GM18951 (cell line): ENCODE measurements at regions not wholly inside any gene's neighbourhood (a gene's known extent, or its start where the extent isn't known, plus 50 kb on each side); places are given as distances from the start of the nearest gene placed in this dataset.
"Not testable (repeated sequence)": the region's sequence is repeated elsewhere in the genome, so short reads cannot be mapped to it uniquely, and the experiment has no call there.

Source experiments
- POLR2A ChIP-seq: IDR thresholded peaks from 4 replicates; pipeline ENCODE4 v1.6.1; 2011; ENCODE audit warnings: mild to moderate bottlenecking; ENCODE audit not compliant: insufficient read length, insufficient read depth; ENCODE audit errors: extremely low read depth
- in situ Hi-C: fragments of 300-500 bp; cut with MboI; formaldehyde crosslinking; loops from one replicate; pipeline ENCODE4 v1.12.0; 2022; ENCODE audit warnings: low sequenced_read_pairs, mixed read lengths, inconsistent platforms; ENCODE audit not compliant: unreplicated experiment

GRCh38 chr12:89878327-89878726, 169.7 kb upstream of the ATP2B1 start:
- no peak for TF ChIP-seq POLR2A
- in situ Hi-C loops = no loop called here

DNA sequence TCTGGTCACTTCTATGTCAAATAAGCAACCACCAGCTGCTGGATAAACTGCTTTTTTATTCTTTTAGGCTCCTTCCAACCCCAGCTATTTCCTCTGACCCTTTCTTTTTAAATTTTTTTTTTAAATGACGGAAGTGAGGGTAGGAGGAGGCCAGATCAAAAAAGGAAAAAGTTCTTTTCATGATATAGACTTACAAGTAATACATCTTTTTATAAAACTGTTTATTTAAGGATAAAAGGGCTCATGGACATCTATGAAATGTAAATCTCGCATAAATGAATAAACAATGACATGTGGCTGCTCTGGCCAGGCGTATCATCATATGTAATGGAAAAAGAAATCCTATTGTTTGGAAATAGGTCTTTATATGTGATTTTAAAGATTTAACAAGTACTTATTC, 169.0 kb upstream of the ATP2B1 start:
- in situ Hi-C loops = no loop called here
- no peak for TF ChIP-seq POLR2A

DNA sequence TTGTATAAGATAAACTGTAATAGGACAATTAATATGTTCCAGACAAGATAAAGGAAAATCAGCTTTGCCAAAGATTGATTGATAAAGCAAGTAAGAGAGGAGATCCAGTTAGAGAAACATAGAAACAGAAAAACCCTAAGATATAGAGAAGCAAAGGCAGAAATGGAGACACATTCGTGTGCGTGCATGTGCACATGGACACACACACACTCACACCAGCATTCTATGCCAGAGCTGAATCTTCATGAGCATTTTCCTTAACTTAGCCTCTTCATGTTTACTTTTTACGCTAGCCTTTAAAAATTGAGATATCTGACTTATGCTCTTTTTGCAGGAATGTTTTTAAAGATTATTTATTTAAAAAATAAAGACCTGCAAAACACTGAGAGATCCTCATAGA, 168.5 kb upstream of the ATP2B1 start:
- in situ Hi-C loops = no loop called here
- no peak for TF ChIP-seq POLR2A

DNA sequence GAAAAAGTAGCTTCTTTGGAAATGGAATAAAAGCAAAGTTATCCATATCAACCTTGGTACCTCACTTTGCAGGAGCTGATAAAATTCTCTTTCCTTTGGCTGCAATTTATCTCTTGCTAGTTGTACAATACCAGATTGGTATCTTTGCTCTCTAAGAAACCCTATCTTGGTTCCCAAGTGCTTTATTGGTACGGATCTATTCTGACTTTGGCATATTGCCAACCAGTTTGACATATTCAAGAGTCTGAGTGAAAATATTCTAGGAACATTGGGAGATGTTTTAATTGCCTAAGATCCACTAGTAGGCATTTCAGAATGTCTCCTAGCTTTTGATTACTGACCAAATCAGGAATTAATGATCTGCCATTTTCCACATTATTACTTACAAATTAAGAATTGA, 167.2 kb upstream of the ATP2B1 start:
- in situ Hi-C loops = no loop called here
- TF ChIP-seq POLR2A = no peak

- TF ChIP-seq POLR2A = no peak
- in situ Hi-C loops = no loop called here
Observed at GRCh38 chr12:89875225-89875624, 166.6 kb upstream of the ATP2B1 start.

DNA sequence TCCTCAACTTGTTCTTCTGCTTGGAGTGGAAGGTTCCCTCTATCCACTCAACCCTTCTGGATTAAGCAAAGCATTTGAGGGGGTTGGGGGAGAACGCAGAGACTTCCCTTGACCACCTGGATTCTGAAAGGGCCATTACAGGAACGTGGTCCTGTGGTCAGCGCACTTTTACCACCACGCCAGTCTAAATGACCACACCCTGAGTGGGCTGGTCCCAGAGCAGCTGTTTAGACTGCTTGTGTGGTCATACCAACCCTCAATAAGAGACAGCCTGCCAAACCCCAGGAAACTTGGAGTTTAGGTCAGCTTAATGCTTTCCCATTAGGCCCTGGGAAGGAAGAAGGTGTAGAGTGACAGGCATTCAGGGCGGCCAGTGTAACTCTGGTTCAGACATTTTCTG, 165.5 kb upstream of the ATP2B1 start:
- in situ Hi-C loops = no loop called here
- no peak for TF ChIP-seq POLR2A

DNA sequence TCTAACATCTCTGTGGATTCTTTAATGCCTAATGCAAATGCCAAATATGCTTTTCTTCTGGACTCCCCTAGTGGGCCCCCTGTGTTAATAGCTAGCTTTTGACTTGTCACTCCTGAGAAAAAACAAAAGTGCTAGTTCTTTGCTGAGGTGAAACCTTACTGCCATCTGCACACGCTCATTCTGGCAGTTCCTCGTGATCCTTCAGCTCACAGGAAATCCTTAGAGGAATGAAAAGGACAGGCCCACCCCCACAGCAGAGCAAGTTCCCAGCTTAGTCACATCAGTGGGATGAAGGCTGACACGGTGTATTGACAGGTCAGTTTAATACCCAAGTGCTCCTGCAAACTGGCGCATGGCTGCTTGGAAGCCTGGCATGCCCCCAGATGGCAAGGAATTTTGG, 165.1 kb upstream of the ATP2B1 start:
- in situ Hi-C loops = no loop called here
- no peak for TF ChIP-seq POLR2A

- TF ChIP-seq POLR2A = no peak
- in situ Hi-C loops = no loop called here
Observed at GRCh38 chr12:89872922-89873630, 164.4 kb upstream of the ATP2B1 start.

- in situ Hi-C loops = no loop called here
Observed at GRCh38 chr12:89870413-89871184, 162.0 kb upstream of the ATP2B1 start.

DNA sequence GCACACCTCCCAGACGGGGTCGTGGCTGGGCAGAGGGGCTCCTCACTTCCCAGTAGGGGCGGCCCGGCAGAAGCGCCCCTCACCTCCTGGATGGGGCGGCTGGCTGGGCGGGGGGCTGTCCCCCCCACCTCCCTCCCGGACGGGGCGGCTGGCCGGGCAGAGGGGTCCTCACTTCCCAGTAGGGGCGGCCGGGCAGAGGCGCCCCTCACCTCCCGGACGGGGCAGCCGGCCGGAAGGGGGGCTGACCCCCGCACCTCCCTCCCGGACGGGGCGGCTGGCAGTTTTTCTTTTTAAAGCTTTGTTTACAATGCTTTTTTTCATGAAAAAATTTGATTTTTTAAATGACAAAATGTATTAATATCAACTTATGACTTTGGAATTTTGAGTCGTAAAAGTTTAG, 159.0 kb upstream of the ATP2B1 start:
- in situ Hi-C loops = not testable (repeated sequence)

More at GRCh38 chr12:89870413-89871184, 162.0 kb upstream of the ATP2B1 start:
- no peak for TF ChIP-seq POLR2A

DNA sequence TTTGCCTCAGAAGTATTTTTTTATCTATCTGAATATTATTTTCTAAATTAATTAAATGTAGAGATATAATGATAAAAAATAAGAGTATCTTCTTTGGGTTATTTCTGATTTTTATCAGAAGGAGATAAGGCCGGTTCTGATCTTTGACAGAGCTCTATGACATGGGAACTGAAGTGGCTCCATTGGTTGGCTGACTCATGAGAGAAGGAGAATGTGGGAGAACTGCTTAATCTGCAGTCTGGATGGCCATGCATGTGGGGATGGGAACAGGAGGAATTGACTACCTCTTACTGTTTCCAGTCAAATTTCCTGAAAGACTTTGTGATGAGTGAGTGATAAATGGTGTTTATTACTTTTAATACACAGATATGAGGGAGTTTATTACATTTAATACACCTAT, 155.8 kb upstream of the ATP2B1 start:
- no peak for TF ChIP-seq POLR2A
- in situ Hi-C loops = no loop called here

- no peak for TF ChIP-seq POLR2A
- in situ Hi-C loops = no loop called here
Observed at GRCh38 chr12:89863968-89864367, 155.3 kb upstream of the ATP2B1 start.

GRCh38 chr12:89863493-89863938, 154.9 kb upstream of the ATP2B1 start:
- in situ Hi-C loops = no loop called here
- TF ChIP-seq POLR2A = peak; percentile 18
